ENCODE measurements at regions not wholly inside any gene's neighbourhood (a gene's known extent, or its start where the extent isn't known, plus 50 kb on each side); places are given as distances from the start of the nearest gene placed in this dataset.

GRCh38 chrX:9195199-9195880 lies 161.4 kb upstream of the FAM9B start:
- H3K4me1 ChIP-seq (ENCODE audit: control insufficient read depth, insufficient read depth, low read length) = no peaks in the 10 kb centered on the region
- no peak overlapping the region for H3K4me3 ChIP-seq (ENCODE audit: low read depth, low read length)
- H3K36me3 ChIP-seq (ENCODE audit: control insufficient read depth in 2 of 2, insufficient read depth in 1 of 2, low read length in 2 of 2) = no peaks in the 10 kb centered on the region
- H3K27ac ChIP-seq (ENCODE audit: extremely low read depth, low read depth, low read length) = no peak overlapping the region
- ChIA-PET POLR2A (no interaction called here), CTCF (no interaction called here)
- H3K9me3 ChIP-seq (ENCODE audit: control insufficient read depth, insufficient read depth, low read depth, low read length) = no peaks in the 10 kb centered on the region
- TF ChIP-seq ZNF221 (tag by site-specific recombination; IDR thresholded peaks at IDR 0.05; ENCODE audit: borderline replicate concordance) (no peak), ZNF211 (tag by site-specific recombination; IDR thresholded peaks at IDR 0.05; ENCODE audit: low read depth) (no peak), ZNF302 (tag by site-specific recombination; IDR thresholded peaks at IDR 0.05; ENCODE audit: low read depth) (no peak), ZNF704 (tag by site-specific recombination; IDR thresholded peaks at IDR 0.05) (no peak), ZNF23 (tag by site-specific recombination; IDR thresholded peaks at IDR 0.05; ENCODE audit: borderline replicate concordance) (no peak), HOXD13 (CRISPR knock-in tag; IDR thresholded peaks at IDR 0.05; ENCODE audit: borderline replicate concordance) (no peak), OVOL3 (tag by site-specific recombination; IDR thresholded peaks at IDR 0.05) (no peak), KLF10 (tag by site-specific recombination; IDR thresholded peaks at IDR 0.05) (no peak)

- POLR2A ChIA-PET = no interaction called here
- CTCF ChIA-PET = no interaction called here
- no peak overlapping the region for H3K27ac ChIP-seq (ENCODE audit: extremely low read depth, low read depth, low read length)
Measured at GRCh38 chrX:9196961-9197640, 163.2 kb upstream of the FAM9B start.

More at GRCh38 chrX:9196961-9197640, 163.2 kb upstream of the FAM9B start:
- Histone ChIP-seq H3K4me3 (ENCODE audit: low read depth, low read length) (no peak overlapping the region), H3K9me3 (ENCODE audit: control insufficient read depth, insufficient read depth, low read depth, low read length) (no peaks in the 10 kb centered on the region), H3K4me1 (ENCODE audit: control insufficient read depth, insufficient read depth, low read length) (no peaks in the 10 kb centered on the region), H3K36me3 (ENCODE audit: control insufficient read depth in 2 of 2, insufficient read depth in 1 of 2, low read length in 2 of 2) (no peaks in the 10 kb centered on the region)
- TF ChIP-seq ZNF433 (tag by site-specific recombination; IDR thresholded peaks at IDR 0.05; ENCODE audit: low read depth) (no peak), ZBTB20 (tag by site-specific recombination; IDR thresholded peaks at IDR 0.05) (no peak), KLF7 (tag by site-specific recombination; IDR thresholded peaks at IDR 0.05; ENCODE audit: borderline replicate concordance) (no peak), ZNF48 (tag by site-specific recombination; IDR thresholded peaks at IDR 0.05) (no peak), ZNF354C (tag by site-specific recombination; IDR thresholded peaks at IDR 0.05; ENCODE audit: borderline replicate concordance, low read depth) (no peak), WT1 (tag by site-specific recombination; IDR thresholded peaks at IDR 0.05) (no peak), ZEB2 (tag by site-specific recombination; IDR thresholded peaks at IDR 0.05) (no peak), ZNF558 (tag by site-specific recombination; IDR thresholded peaks at IDR 0.05) (no peak), PRDM10 (tag by site-specific recombination; IDR thresholded peaks at IDR 0.05) (no peak), GLI2 (tag by site-specific recombination; IDR thresholded peaks at IDR 0.05; ENCODE audit: borderline replicate concordance, low read depth) (no peak), ZNF560 (tag by site-specific recombination; IDR thresholded peaks at IDR 0.05; ENCODE audit: borderline replicate concordance) (no peak), ZNF266 (tag by site-specific recombination; IDR thresholded peaks at IDR 0.05; ENCODE audit: low read depth) (no peak), ZNF391 (tag by site-specific recombination; IDR thresholded peaks at IDR 0.05; ENCODE audit: borderline replicate concordance, low read depth) (no peak), ZNF362 (tag by site-specific recombination; IDR thresholded peaks at IDR 0.05) (no peak)
- TF ChIP-seq, protein P1, sequence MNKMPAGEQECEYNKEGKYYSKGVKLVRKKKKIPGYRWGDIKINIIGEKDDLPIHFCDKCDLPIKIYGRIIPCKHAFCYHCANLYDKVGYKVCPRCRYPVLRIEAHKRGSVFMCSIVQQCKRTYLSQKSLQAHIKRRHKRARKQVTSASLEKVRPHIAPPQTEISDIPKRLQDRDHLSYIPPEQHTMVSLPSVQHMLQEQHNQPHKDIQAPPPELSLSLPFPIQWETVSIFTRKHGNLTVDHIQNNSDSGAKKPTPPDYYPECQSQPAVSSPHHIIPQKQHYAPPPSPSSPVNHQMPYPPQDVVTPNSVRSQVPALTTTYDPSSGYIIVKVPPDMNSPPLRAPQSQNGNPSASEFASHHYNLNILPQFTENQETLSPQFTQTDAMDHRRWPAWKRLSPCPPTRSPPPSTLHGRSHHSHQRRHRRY (tag by site-specific recombination; IDR thresholded peaks at IDR 0.05) = no peak
